Bone marrow (tissue), 2 donors: ENCODE measurements at regions not wholly inside any gene's neighbourhood (a gene's known extent, or its start where the extent isn't known, plus 50 kb on each side); places are given as distances from the start of the nearest gene placed in this dataset.

ENCODE experiments used
- DNase-seq, 2 donors: peaks; one replicate each; lab custom pipeline; 2025; lab: John Stamatoyannopoulos, UW

- no peak for DNase-seq
Observed at GRCh38 chr14:51546603-51547258, 105.0 kb upstream of the FRMD6 start.

- DNase-seq = no peak
Observed at GRCh38 chr14:51547260-51547659, 104.5 kb upstream of the FRMD6 start.

DNA sequence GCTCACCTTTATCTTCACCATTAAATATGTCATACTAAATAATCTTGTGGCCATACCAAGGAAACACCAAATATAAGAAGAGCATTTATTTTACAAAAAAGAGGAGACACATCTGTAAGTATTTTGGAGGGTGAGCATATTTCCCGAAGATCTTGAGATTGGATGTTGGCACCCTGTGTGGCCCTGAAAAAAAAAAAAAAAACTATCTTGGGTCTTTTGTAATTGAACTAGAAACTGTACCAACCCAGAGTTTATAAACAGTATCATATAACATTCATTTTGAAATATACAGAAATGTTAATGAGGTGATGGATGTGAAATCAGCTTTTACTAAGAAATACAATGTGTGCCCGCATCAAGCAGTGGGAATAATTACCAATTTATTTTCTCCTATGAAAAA, 104.0 kb upstream of the FRMD6 start:
- no peak for DNase-seq

- no peak for DNase-seq
Observed at GRCh38 chr14:51548187-51548586, 103.5 kb upstream of the FRMD6 start.

- no peak for DNase-seq
Observed at GRCh38 chr14:51550636-51551035, 101.1 kb upstream of the FRMD6 start.

GRCh38 chr14:51552275-51552674, 99.4 kb upstream of the FRMD6 start:
- no peak for DNase-seq

GRCh38 chr14:51552768-51553404, 98.8 kb upstream of the FRMD6 start:
- no peak for DNase-seq

DNA sequence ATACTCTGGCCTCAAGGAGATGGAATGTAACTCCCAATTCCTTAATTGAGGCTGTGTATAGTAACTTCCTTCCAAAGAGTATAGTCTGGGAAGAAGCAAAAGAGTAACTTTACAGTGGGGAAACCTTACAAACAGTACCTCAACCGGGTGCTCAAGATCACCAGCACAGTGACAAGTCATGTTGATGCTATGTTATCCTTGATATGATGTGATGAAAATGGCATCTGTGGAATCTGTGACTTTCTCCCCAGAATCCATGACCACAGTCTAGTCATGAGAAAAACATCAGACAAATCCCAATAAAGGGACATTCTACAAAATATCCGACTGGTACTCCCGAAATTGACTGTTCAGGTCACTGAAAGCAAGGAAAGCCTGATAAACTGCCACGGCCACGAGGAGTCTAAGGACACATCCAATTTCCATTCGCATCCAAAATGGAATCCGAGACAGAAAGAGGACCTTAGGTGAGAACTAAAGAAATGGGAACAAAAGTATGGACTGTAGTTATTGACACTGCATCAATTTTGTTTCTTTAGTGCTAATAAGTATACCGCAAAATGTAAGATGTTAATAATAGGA, 97.3 kb upstream of the FRMD6 start:
- DNase-seq = no peak

GRCh38 chr14:51554953-51555352, 96.8 kb upstream of the FRMD6 start:
- no peak for DNase-seq

DNA sequence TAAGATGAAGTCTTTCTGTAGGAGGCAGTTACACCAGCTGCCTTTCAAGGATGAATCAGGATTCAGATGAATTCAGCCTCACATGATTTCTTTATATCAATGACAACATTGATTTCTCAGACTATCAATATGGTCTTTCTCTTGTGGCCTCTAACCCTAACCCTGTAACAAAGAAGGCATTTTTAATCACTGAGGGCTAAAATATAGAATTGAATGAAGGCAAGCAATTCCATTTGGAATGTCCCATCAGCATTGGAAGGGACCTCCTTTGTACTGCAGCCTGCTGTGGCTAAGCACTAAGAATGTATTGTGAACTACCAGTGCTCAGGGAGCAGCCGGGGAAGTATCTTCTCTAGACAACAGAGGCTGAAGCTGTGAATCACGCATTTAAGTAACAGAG, 90.6 kb upstream of the FRMD6 start:
- DNase-seq = no peak

DNA sequence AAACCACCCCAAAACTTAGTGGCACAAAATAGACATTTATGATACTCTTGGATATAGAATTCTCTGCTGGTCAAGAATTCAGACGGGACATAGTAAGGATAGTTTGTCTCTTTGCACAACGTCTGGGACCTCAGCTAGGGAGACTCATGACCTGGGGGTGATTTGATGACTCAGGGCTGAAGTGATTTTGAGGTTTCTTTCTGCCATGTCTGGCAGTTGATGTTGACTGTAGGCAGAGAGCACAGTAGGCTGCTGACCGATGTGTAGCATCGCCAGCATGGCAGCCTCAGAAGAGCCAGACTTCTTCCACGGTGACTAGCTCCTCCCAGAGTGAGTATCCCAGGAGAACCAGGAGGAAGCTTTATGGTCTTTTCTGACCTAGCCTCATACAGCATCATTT, 88.9 kb upstream of the FRMD6 start:
- no peak for DNase-seq

GRCh38 chr14:51563560-51563959, 88.2 kb upstream of the FRMD6 start:
- no peak for DNase-seq

DNA sequence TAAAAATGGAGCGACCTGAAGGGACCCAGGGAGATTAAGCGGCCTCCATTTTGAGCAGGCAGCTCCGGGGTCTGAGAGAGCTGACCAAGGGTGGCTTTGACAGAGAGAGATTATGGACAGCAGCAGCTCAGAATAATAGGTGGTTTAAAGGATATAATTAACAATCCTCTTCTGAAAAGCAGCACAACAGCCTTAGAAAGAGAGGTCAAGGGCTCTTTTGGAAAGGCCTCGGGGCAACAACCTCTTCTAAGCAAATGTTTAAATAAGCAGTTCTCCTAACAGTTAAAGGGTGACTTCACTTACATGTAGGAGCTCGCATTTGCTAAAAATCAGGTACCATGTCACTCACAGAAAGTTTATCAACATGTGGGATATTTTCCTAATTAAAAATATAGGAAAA, 87.2 kb upstream of the FRMD6 start:
- no peak for DNase-seq

DNA sequence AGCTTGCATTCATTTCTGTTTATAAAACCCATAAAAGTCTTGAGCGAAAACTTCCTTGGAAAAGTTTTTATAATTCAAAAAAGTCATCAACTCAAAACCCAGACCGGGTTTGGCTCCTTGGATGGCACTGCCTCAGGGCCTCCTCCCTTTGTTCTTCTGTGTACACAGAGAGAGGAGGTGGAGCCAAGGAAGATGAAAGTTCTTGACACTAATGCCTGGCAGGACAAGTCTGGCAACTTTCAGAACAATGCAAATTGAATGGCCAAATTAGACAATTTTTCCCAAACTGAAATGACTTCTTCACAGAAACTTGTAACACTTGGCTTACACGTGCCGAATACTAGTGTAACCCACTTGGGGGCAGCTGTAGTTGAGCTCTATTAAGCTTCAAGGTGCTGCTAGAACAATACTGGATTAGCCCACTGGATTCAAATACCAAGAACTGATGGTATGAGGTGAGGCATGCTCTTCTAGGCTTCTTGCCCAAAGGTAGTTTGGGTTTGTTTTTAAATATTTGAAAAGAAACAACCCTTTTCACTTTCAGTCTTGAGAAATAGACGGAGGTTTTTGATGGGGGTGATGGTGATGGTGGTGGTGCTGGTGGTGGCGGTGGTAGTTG, 86.6 kb upstream of the FRMD6 start:
- DNase-seq = no peak

DNA sequence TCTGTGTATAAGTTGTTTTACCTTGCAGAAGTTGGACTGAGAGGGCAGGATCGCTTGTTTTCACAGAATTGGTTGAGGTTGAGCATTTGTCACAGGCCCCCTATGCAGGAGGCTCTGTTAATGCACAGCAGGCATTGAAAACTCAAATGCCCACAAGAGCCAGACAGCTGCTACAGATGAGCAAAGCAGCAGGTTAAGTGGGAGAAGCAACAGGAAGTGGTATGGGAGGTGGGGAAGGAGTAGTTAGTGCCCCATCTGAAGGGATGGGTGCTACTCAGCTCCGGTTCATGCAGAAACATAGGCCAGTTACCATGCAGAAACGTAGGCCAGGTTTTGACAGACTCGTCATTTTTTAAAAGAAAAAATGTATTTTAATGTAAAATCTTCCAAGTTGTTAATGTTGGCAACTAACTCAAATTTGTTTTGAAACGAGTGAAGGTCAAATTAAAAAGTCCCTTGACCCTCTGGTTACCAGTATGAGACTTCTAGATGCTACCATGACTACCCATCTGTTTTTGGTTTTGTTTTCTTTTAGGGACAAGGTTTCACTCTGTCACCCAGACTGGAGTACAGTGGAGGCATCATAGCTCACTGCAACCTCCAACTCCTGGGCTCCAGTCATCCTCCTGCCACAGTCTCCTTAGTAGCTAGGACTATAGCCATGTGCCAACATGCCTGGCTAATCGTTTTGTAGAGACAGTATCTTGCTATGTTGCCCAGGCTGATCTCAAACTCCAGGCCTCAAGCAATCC, 84.7 kb upstream of the FRMD6 start:
- DNase-seq = no peak

GRCh38 chr14:51568366-51568765, 83.3 kb upstream of the FRMD6 start:
- no peak for DNase-seq

- DNase-seq = no peak
Observed at GRCh38 chr14:51573607-51574006, 78.1 kb upstream of the FRMD6 start.

DNA sequence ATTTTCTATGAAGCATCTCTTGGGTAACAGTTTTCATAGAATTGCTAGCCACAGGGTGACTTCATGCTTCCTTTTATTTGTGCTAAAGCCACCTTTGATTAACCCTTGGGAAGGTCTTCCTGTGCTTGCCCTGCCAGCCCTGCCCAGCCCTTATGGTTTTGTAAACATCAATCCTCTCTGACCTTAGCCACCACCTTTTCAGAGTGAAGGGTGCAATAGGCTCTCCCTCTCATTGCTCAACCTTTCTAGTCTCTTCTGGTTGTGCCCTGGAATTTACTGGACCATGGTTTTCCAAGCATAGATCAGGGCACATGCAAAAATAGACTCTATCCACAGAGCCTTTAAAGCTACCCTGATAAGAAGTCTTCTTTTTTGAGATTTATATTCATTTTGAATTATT, 77.7 kb upstream of the FRMD6 start:
- no peak for DNase-seq

GRCh38 chr14:51575349-51576116, 76.2 kb upstream of the FRMD6 start:
- no peak for DNase-seq

DNA sequence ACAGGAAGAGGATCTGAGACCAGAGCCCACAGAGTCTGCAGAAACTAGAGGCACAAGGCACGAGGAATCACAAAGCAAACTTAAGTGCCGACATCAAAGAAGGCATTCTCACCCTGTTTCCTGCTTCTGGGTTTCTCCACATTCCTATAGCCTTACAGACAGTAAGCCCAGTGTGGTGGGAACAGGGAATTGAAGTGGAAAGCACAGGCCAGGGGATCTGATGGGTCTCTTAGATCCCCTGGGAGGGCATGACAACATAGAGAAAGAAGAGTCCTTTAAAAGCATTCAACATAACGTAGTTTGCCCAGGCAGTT, 75.6 kb upstream of the FRMD6 start:
- no peak for DNase-seq

DNA sequence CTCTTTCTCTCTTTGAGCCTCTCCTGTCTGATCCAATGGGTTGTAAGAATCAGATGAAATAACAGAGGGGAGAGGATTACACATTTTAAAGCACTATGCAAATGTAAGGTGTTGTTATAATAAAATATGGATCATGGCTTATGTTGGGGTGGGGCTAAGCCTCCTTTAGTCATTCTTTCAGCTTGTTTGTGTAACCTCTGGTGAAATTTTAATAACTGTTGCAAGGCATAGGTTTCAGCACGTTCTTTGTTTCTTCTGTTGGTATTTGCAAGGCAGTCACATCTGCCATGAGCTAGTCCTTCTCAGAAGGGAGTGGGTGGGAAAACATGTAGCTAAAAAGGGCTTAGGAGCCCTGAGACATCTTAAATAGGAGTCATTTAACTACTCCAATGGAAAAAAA, 74.8 kb upstream of the FRMD6 start:
- DNase-seq = no peak

- DNase-seq = no peak
Observed at GRCh38 chr14:51578853-51579252, 72.9 kb upstream of the FRMD6 start.
